HK-2 (cell line): ENCODE measurements at regions not wholly inside any gene's neighbourhood (a gene's known extent, or its start where the extent isn't known, plus 50 kb on each side); places are given as distances from the start of the nearest gene placed in this dataset.
"Not testable (repeated sequence)": the region's sequence is repeated elsewhere in the genome, so short reads cannot be mapped to it uniquely, and the experiment has no call there.

Experiments used
- DNase-seq: peaks from one replicate; pipeline ENCODE4 v3.0.0-alpha.2; 2018; ENCODE audit not compliant: unreplicated experiment

DNA sequence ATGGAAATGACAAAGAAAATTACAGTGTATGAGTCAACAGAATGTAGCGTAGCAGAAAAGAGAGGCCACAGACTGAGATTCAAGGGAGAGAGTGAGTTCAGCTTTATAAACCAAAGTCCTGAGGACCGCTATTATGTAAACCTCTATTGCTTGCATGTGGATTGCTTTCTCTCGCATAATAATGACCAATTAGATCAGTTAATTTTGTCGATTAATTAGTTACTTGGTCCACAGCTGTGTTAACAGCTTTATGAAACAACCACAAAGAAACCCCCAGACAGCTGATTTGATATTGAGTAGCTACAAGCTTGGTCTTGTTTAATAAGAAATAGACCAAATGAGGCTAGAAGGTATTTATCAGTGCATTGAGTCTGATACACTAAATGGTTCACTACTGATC lies 291.8 kb upstream of the ERCC4 start:
- no peak for DNase-seq

DNA sequence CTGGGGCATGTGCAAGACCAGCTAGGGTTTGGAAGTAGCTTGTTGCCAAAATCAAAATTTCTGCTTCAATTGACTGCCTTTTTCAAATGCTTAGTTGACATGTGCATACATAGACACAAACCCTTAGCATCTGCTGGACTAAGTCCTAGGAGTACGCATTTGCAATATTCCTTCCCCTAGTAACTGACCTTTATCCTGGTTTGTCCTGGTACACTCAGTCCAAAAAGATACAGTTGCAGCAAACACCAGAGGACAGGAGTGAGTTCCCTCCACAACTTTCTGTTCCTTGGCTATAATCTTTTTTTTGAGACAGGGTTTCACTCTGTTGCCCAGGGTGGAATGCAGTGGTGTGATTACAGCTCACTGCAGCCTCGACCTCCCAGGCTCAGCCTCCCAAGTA lies 290.2 kb upstream of the ERCC4 start:
- DNase-seq, result no peak

DNA sequence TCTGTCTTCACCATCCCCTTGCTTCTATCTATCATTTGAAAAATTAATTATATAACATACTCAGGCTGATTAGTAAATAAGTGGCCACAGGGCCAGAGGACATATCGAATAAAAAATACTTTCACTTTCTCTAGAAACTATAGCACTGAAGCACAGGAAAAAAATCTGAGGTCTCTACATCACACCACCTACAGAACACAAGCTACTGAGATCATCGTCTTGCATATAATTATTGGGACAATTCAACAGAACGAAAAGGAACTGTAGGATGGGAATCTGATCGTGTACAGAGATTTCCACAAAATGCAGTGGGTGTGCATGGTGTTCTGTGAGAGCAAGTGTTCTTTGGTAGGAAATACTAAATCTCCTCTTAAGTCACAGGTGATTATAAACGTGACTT lies 289.6 kb upstream of the ERCC4 start:
- no peak for DNase-seq

DNA sequence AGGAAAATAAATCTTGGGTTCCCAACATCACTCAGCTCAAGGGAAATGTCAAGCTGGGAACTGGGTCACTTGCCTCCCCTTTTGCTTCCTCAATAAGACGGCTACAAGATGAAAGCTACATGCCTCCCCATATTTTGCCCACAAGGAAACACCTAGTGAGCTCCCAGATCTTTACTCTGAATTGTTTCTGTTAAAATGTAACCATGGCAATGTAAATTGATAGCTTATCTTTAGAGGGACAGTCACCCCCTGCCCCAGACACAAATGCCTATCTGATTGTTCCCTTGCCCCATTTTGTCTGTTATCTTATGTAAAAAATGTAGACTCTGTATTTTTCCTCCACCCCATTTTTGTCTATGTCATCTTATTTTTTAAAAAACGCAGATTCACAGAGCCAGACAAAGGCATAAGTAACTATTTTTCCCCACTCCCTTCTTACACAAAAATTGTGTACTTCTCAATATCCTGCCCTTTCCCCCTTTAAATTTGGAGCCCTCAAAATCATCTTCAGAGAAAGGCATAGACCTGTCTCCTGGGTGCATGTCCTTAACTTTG lies 288.7 kb upstream of the ERCC4 start:
- DNase-seq, result no peak

DNA sequence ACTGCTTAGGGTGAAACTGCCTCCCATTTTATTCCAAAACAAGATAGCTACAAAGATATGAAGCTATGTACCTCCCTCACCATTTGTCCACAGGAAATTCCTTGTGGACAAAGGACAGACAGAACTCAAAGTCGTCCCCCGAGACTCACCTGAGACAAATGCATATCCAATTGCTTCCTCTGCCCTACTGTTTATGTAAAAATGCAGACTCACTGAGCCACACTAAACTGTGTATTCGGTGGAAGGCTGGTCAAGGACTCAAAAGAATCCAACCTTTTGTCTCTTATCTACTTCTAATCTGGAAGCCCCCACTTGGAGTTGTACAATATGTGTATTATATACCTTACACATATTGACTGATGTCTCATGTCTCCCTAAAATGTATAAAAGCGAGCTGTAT lies 288.0 kb upstream of the ERCC4 start:
- no peak for DNase-seq

DNA sequence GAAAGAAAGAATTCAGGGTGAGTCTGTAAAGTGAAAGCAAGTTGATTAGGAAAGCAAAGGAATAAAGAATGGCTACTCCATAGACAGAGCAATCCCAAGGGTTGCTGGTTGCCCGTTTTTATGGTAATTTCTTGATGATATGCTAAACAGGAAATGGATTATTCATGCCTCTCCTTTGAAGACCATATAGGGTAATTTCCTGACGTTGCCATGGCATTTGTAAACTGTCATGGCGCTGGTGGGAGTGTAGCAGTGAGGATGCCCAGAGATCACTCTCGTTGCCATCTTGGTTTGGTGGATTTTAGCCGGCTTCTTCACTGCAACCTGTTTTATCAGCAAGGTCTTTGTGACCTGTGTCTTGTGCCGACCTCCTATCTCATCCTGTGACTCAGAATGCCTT lies 287.4 kb upstream of the ERCC4 start:
- DNase-seq, result not testable (repeated sequence)

DNA sequence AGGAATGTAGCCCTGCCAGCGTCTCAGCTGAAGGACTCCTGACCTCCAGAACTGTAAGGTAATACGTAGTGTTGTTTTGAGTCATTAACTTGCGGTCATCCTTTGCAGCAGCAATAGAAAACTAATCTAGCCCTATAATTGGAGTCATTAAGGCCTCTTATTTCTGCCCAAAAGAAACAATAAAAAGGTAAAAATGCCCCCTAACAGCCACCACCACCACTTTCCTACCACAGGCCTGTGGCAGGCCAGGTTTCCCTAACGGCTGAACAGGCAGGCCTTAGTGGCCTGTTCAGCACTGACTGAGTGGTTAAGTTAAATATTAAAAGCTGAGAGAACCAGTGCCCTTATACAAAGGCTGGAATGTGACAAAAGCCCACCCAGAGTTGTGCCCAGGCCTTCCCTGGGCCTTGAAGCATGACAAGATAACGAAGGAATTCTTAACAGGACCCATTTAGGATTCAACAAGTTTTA lies 286.5 kb upstream of the ERCC4 start:
- peak; percentile 21 for DNase-seq

DNA sequence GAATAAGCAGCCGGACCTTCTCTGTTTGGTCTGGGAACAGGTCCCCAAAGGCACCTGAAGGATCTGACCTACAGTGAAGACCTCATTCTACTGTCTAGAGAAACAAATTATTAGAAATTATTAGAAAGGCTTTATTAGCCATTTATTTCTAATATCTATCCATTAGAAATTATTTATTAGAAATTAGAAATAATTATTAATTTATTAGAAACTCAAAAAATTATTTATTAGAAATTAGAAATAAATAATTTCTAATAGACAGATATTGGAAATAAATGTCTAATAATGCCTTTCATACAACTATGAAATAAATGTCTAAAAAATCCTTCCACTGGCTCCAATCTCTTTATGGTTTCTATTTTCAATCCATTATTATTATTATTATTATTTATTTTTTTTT lies 285.7 kb upstream of the ERCC4 start:
- DNase-seq, result no peak

DNA sequence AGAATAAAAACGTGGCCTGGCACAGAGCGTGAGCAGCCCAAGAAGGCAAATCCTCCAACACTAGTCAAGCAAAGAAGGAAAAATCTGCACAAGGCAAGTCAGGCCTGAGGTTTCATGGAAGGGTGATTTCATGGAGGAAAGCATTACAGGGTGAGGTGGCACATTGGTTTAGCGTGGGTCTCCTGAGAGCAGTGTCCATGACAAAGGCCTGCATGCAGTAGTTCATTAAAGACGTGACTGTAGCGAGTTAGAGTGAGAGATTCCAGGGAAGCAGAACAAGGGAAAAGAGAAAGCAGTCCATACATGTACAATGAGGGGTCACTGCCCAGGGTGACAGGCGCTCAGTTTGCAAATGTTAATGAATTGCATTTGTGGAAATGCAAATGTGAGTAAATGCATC lies 285.0 kb upstream of the ERCC4 start:
- DNase-seq, result peak; percentile 42

DNA sequence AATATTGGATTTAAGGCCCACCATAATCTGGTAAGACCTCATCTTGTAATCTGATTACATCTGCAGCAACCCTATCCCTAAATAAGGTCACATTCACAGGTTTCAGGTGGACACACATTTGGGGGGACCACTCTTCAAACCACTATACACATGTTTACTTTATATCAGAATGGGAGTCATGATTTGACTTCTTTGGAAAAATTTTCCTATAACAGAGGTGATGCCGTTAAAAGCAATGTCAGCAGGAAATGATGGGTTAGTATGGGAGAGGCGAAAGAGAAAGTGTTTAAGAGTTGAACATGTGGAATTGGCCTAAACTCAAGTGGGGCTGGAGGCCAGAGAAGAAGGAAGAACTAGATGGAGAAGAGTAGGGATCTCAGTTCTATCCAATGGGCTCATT lies 281.7 kb upstream of the ERCC4 start:
- no peak for DNase-seq

DNA sequence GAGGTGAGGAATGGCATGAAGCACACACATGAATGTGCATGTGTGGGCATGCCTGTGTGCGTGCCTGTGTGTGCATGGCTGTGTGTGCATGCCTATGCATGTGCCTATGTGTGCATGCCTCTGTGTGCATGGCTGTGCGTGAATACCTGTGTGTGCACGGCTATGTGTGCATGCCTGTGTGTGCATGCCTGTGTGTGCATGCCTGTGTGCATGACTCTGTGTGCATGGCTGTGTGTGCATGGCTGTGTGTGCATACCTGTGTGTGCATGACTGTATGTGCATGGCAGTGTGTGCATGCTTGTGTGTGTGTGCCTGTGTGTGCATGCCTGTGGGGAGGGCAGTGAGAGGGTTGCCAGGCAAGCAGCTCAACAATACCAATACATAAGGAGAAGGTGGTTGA lies 276.5 kb upstream of the ERCC4 start:
- DNase-seq, result no peak

DNA sequence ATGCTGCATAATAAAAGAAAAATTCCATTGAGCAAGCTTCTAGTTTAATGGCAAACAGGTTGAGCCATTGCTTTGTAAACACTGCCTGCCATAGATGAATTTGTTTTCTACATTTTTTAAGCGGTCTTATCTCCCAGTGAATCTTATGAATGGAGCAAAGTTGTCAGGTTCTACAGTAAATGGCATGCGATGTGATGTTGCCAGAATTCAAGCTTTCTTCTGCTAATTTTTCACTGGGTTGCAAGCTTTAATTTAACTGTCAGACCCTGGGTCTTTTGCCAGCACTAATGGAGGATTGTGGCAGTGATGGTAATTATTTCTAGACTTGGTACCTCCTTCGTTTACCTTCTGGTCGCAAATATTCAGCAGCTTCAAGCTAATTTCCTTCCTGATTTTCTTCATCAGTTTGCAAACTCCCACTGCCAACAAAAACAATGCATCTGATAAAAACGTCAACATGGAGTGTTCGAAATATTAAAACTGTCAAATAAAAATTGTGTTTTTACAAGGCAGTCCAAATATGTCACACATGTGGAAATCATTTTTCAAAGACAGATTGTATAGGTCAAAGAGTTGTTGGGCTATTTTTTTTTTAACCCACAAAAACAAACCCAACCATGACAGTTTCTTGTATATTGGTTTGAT lies 274.2 kb upstream of the ERCC4 start:
- DNase-seq, result no peak

DNA sequence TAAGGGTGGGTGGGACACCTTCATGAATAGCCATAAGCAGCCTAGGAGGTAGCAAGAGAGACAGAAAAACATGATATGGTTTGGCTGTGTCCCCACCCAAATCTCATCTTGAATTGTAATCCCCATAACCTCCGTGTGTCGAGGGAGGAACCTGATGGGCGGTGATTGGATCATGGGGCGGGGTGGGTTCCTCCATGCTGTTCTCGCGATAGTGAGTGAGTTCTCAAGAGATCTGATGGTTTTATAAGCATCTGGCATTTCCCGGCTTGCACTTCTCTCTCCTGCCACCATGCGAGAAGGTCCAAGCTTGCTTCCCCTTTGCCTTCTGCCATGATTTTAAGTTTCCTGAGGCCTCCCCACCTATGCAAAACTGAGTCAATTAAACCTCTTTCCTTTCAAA lies 259.1 kb upstream of the ERCC4 start:
- DNase-seq, result no peak

DNA sequence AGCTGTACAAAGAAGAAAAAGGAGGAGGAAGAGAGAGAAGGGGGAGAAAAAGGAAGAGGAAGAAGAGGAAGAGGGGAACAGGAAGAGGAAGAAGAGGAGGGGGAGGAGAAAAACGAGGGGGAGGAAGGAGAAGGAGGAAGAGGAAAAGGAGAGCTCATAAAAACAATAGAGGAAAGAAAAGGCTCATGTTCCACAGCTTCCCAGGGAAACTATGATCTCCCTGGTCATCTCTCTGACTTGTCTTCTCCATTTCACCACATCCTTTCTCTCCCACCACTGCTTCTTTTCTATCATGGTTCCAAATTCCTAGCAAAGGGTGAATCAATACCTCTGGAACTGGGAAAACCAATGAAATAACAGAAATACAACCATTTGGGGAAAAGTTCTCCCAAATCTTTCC lies 254.1 kb upstream of the ERCC4 start:
- no peak for DNase-seq

DNA sequence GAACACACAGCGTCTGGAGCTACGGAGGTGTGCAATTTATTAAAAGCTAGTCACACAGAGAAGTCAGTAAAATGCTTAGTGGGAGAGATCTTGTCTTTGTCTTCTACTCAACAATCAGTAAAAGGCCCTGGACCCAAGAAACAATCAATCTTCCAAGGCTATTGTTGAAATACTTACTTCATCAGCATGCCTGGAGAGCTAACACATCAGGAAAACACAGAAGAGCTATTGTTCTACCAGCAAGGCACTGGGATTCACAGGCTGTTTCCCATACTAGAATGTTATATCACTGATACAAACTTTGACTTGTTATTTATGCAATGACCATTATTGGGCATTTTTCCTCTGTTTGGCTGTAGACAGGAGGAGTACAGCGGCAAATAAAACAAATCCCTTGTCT lies 247.8 kb upstream of the ERCC4 start:
- no peak for DNase-seq

DNA sequence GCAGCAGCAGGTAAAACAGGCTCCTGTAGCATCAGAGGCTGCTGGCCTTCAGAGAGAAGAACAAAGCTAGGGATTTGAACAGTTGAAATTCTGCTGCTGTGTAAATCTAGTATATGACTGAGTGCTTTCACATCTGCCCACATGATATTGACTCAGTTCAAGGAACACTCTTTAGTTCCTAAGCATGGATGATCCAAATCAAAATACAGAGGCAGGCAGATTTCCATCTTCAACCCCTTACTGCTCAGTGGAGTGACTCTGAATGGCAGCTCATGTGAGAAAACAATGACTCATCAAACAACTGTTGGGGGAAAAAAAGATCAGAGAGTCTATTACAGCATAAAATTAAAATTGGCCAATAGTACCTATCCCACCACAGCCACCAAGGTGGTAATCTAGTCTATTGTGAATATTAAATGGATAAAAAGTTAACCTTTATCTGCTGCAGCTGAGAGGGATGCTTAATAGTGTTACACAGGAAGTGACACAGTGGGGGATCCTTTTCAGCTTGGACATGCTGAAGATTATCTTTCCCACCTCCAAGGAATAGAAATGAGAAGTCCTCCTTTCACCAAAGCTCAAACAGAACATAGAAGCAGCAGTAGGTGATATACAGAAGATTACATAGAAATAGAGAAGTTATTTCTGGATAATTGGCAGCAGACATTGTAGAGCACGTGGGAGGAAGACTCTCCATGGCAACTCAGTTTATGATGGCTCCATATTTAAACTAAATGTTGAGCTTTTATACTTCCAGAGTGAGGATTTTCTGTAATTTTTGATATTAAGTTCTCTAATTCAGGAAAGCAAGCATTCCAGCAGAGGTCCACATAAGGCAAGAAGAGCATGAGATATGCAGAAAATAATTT lies 239.7 kb upstream of the ERCC4 start:
- DNase-seq, result no peak

DNA sequence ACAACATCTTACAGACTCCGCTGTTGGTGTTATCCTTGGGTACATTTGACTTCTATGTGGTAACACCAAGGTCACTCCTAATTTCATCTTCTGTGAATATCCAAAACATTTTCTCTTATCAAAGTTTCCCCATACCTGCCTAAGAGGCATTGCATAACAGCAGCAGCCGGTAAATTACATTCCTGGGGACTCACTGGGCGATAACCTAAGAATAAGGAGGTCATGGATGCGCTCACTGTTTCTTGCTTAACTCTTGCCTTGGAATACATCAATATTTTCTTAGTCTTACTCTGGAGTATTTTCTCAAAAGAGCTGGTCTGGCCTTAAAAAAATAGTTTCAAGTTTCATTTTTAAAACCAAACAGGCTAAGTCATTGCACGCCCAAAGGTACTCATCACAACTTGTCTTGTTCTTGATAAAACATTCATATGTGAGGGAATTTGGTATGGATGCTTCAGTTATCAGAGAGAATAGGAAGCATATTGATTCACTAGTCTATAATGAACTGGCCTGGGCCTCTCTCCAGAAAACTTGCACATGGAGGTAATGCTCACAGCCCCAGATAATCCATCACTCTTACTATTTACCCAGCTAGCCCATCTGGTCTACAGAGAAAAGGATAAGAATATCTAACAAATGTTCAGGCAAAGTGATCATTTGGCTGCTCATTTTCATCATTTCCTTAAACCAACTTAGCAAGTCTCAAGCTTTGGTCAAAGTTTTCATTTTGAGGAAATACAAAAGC lies 235.0 kb upstream of the ERCC4 start:
- no peak for DNase-seq

DNA sequence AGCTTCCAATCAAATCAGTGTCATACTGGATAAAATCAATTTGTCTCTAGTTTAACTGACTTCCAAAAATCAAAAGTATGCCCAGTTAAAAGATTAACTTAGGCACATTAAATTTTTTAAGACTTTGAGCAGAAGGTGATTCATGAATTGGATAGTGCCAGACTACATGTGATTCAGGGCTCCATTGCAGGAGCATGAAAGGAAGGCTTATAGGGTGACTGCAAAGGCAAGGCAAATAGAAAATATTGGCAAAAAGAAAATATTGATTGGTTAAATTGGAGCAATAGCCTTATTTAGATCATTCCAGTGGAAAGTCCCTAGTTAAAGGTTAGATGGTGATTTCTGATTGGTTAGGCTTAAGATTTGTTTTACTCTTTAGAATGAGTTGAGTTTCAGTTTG lies 223.9 kb upstream of the ERCC4 start:
- DNase-seq, result no peak

DNA sequence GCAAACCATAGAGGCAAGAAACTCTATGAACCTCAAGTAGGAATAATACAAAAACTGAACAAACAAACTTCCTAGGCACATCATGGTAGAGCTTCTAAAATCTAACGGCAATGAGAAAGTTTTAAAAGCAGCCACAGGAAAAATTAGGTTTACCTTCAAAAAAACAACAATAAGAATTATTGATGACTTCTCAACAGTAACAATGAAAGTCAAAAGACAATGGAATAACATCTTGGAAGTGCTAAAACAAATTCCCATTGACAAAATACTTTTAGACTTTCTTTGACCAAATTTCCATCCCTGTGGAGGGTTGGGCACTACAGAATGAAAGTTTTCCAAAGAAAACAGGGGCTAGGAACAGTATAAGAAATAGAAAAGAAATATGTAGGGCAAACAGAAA lies 222.9 kb upstream of the ERCC4 start:
- no peak for DNase-seq

DNA sequence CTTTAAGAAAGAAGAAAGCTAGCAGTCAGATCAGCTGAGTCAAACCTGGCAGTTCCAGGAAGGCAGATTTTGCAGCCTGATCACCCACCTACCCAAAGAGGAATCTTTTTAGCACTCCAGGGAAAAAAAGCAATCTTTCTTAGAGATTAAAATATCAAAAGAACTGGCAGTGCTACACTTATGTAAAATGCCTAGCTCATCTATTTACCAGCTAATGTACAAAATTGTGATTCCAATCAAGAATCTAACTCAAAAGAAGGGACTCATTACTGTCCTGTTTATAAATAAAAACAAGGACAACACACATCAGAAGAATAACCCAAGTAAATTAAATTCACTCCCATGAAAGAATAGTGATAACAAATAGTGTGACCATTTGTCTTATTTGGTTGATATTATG lies 222.4 kb upstream of the ERCC4 start:
- no peak for DNase-seq

DNA sequence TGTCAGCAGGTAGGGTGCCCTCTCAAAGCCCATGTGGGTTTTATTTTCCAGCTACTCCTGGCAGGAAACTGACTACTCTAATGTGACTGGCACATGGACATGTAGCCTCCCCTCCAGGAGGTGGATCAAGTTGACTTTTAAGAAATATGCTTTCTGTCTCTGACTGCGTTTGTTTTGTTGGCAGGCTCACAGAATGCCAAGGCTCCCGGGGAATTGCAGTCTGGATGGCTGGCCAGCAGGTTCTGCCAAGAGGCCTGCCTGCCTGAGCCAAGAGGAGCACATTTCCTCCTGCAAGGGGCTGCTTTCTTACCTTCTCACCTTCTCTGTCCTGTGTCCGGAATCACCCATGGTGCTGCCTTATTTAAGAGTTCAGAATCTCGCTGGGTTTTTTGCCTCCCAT lies 217.3 kb upstream of the ERCC4 start:
- no peak for DNase-seq

DNA sequence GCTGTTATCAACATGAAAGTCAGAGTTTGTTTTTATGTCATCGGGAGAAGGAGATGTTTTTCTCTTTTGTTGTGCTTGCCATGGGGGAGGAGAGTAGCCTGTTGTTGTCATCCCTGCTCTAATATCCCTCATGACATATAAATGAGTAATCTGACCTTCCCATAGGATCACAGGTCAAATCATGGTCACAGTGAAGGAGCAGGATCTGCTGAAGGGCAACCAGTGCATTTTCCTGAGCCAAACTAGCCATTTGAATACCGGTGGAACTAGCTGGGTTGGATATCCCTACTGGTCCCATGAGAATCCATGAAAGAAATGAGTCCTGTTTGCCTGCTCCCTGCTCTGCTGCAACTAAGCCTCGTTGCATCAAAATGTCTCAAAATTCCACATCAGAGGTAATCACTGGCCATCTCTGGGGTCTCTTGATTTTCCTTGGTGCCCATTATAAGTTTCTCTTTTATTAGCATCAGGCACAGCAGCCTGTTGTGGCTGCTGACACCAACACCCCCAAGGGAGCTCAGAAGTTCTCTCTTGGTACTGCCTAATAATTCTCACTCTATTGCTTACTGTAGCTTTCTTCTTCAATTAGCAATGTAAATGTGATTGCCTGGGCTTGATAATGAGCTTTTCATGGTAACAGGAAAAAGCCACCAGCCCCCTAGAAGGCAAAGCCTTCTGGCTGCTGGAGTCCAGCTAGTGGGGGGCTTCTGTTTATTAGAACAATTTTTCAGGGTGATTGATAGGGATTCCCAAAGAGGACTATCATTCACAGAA lies 211.4 kb upstream of the ERCC4 start:
- no peak for DNase-seq
